IPS-NIHi11 (cell line): ENCODE measurements at regions not wholly inside any gene's neighbourhood (a gene's known extent, or its start where the extent isn't known, plus 50 kb on each side); places are given as distances from the start of the nearest gene placed in this dataset.

ENCODE experiments used
- DNase-seq: peaks from one replicate; pipeline ENCODE4 v3.0.0; 2012; ENCODE audit warnings: mixed read lengths, low spot score

DNA sequence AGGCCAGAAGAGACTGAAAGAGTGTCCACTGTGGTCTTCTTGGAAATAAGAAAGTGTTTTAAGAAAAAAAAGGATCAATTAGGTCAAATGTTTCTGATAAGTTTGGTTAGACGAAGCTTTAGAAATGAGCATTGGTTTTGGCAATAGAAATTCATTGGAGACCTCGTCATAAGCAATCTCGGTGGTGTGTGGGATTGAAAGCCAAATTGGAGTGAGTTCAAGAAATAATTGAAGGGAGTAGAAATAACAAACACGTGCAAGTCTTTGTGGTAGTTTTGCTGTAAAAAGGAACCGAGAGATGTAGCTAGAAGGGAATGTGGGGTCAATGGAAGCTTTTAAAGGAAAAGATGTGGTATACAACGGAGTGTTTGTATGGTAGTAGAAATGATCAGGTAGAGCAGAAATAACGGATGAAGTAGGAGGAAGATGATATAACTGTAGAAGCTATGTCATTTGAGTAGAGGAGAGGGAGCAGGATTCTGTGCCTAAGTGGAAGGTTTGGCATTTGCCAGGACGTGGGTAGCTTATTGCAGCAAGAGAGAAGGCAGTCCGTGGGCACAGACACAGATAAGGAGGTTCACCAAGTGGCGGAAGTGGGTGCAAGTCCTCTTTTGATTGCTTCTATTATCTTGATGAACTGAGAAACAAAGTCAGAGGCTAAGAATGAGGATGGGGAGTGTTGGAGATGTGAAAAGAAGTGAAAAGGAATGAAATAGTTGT lies 146.2 kb downstream of the DACT1 start:
- no peak for DNase-seq

DNA sequence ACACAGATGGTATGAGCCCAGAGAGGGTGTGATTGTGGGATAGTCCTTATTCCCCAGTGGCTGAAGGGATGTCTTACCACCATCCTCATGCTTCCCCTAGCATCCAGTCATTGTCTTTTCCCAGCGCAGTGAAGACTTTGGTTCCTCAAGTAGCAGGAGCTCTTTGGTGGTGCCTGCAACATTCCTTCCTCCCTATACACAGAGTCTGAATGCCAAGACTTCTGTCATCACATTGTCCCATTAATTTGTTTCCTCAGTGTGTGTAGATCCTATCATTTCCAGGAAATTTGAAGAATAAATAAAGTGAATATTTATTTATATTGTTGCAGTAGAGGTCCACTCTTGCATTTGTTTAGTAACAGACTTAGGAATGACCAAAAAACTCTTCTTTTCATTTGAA lies 147.2 kb downstream of the DACT1 start:
- no peak for DNase-seq

DNA sequence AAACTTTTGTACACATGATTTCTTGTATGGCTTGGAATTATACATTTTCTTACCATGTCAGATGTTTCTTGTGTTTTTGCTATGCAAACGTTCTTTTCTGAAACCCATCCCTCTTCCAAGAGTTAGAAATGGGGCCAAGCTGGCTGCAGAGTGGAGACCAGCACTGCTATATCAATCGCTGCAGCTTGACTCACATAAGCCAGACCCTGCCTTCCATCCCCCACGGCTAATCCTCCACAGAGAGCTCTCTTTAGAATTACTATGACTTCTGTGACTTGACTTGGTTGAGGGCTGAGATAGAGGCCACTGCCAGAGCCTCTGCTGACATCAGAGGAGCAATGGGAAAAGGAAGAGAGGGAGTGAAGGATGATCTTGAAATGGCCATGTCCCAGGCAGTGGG lies 147.9 kb downstream of the DACT1 start:
- no peak for DNase-seq

DNA sequence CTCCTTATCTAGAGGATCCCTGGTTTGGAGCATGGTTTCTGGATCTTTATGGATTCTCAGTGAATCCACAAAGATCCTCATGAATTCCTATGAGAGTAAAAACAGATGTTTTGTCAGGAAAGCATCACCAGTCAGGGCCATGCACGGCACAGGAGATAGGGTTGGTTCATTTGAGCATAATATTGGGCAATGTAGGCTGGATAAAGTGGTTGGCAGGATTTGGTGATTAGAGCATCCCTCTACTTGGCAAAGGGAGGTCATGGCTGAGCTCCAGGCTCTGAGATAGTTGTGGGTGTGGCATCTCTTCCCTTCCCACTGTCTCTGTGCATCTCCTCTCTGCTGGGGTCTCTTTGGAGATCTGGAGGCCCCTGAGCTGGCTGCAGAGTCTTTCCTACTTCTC lies 149.8 kb downstream of the DACT1 start:
- DNase-seq: no peak

DNA sequence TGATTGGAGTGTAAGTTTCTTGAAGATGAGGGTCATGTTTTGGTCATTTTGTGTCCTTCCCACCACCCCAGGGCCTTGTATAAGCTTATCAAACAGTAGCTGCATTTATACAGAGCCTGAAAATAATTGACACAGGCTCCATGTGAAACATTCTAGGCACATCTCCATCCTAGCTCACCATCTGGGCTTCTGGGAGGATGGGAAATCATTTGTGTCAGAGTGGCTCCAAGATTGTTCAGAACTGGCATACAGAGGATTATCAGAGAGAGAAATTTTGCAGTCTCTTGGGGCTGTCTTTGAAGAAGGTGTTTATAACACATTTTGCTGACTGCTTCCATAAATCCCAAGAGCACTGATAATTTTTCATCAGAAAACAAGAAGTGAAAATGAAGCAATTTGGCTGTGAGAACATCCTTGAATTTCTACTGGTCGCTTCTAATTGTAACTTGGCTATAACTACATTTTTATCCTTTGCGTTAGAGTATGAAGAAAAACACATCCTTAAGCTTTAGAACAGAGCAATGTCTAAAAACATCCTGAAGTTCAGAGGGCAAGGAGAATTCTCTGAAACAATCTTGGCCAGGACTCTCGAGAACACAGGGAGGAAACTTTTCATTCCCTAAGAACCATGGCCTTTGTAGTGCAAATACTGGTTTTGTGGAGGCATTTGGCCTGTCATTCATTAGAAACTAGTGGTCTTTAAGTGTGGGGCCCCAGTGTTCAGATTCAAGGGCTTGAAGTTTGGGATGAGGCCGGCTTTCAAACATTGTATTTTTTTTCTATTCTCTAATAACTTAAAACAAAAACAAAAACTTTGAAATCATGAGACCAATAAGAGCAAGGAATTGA lies 151.1 kb downstream of the DACT1 start:
- no peak for DNase-seq

DNA sequence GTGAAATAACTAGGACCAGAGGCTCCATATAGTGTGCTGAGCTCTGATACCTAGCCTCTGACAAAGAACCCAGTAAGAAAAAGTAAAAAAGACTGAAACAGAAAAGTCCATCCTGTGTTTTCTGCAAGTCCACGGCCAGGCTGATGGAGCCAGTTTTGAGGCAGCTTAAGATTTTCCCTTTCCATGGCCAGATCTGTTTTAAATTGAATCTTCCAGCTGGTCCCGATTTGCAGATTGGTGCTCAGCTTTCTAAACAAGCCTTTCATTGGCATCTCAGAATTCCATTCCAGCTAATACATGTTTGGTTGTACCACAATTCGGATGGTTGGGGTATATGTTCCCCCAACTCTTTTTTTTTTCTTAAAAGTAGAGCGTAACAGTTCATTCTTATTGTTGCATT lies 152.0 kb downstream of the DACT1 start:
- no peak for DNase-seq

DNA sequence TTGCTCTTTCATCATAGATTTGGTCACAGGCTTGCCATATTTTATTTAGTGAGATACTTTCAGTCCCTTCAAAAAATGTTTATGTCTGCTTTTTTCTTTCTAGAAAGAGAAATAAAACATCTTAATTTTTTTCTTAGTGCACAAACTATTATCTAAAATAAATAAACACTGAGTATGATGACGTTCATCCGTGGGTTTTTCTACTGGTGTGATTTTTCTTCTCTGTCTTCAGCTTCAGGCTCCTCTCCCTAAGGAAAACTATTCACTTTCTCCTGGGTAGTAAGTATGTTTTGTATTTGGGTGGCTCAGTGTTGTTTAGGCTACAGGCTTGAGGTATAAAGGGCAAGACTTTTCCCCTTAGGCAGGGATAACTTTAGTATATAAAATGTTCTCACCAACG lies 154.7 kb downstream of the DACT1 start:
- DNase-seq: no peak

DNA sequence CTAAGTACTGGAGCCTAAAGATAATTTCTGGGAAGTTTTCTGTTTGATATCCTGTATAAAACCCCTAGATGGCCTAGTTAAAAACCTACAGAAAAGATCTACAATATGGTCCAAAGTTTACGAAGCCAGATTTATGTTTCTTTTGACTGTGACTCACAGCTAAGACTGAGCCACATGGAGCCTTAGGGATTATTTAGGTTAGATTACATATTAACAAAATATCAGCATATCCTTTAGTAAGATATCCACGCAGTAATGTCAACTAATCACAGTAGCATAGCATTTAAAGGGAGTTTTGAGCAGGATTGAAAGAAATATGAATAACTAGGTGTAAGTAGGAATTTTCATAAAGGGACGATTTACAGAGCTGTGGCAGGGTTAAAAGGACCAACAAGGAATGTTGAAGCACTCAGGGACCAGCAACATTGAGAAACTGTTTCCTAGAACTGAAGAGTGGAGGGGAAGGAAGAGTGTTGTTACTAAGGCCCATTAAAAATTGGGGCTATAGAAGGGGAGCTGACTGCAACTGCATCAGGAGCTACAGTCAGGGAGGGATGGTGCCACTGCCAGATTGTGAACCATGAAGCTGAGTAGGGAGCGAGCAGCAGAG lies 155.5 kb downstream of the DACT1 start:
- no peak for DNase-seq

DNA sequence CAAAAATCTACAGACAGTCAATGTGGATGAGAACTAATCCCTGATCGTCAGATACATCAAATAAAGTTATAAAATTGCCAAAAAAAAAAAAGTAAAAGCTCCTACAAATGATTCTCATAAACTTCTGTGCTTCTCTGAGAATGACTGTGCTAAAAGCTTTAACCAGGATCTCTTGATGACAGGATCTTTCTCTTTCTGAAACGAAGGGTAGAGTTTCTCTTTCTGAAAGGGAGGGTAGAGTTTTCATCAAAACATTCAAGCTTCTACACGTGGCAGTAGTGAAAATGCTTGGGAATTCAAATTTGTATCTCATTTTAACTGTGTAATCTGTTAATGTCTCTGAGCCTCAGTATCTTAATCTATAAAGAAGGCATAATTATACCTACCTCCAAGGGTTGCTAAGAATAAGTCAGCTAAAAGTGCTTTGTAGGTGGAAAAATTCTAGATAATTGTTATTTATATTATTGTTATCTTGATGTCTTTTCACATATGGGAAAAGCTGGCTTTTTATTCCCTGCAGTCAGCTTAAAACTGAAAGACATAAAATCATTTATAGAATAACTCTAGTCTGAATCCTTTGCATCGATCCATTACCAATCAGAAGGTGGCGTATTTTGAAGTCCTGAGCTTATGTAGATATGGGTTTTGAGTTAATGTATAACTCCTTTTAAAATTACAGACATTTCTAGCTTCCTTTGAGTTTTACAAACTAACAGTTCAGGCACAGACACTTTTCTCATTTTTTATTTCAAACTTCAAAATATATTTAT lies 157.4 kb downstream of the DACT1 start:
- DNase-seq: no peak

DNA sequence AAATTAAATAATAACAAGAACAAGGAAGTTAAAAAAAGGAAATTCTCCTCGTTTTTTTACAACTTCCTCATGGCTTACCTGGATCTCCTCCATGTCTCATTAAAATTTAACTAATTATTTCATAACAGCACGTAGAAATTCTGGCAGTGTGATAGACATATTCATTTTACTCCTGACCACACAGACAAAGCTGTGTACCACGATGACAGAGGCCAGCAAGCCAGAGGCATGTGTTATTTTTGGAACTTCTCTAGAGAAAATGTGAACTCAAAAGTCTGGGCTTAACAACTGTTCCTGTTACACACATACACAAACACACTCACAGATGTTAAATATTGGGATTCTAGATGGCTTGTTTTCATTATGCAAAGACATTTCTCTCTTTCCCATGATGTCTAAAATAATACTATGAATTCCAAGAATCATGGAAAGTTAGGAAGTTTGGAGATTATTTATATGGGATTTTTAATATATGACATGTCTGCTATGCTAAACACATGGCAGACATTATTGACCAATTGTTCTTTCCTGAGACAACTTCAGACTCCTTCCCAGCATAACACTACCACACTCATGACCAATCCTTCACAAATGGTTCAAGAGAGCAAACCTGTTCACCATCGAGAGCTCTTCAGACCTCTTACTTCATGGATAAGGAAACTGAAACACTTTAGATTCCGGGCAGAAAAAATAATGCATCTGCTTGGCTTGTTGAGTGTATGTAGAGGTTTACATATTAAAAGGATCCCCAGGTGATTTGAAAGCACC lies 158.7 kb downstream of the DACT1 start:
- no peak for DNase-seq

DNA sequence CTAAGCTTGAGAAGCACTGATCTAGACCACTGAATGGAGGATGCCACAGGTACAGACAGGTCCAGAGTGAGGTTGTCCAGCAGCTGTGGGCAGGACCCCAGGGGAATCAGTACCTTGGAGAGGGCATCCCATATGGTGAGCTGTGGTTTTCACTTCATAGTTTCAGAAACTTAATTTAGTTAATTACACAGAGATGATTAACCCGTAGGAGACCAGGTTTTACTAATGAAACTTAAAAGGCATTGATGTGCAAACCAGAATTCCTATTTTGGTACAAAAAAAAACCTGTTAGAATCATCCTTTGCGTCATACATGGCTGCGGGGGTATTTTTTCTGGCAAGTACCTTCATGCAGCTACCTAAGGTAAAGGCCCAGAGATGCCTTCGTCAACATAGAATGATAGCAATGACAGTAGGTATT lies 159.3 kb downstream of the DACT1 start:
- peak; percentile 49 for DNase-seq

DNA sequence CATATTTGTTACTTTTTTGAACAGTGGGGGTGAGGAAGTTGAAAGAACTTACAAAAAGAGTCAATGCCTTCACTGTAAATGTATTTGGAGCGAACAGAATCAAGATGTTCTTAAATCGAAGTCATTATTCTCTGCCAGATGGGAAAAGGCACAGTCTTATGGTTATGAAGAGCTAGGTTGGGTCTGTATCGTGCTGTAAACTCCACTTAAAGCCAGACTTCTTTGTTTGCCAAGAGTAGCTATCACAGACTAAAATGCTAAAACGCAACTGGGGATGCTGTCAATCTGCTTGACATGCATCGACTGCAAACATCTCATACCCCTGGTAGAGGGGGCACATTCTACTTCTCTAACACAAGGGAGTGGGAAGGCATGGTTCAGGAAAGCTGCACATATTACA lies 160.4 kb downstream of the DACT1 start:
- DNase-seq: no peak

DNA sequence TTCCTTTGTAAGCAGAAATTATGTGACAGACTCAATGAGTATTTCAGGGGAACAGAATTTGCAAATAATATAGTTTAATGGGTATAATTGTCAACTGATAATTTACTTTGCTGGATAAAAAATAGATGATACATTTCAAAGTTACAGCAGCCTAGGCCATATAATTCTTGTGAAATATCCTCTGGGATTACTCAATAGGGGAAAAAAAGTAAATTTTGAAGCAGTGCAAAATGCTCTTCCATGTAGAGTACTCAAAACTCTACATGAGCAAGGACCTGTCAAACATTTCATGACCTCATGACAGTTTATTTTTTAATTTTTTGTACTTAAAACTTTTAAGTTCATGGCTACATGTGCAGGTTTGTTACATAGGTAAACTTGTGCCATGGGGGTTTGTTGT lies 163.3 kb downstream of the DACT1 start:
- DNase-seq: no peak

DNA sequence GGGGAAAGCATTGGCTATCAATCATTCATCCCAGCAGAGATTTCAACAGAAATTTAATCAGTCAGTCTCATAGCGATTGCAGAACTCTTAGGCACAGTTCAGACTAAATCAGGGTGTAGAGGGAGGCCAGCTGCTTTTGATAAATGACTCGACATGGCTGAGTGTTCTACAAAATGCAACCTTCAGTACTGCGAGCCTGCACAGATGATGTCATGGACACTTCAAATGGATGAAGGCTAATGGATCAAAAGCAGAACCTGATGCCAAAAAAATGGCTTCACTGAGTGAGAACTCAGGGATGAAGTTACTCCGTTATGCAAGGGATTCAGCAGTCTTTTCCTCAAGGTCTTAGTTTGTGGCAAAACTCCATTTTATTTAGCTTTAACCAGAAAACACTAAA lies 167.3 kb downstream of the DACT1 start:
- DNase-seq: no peak

DNA sequence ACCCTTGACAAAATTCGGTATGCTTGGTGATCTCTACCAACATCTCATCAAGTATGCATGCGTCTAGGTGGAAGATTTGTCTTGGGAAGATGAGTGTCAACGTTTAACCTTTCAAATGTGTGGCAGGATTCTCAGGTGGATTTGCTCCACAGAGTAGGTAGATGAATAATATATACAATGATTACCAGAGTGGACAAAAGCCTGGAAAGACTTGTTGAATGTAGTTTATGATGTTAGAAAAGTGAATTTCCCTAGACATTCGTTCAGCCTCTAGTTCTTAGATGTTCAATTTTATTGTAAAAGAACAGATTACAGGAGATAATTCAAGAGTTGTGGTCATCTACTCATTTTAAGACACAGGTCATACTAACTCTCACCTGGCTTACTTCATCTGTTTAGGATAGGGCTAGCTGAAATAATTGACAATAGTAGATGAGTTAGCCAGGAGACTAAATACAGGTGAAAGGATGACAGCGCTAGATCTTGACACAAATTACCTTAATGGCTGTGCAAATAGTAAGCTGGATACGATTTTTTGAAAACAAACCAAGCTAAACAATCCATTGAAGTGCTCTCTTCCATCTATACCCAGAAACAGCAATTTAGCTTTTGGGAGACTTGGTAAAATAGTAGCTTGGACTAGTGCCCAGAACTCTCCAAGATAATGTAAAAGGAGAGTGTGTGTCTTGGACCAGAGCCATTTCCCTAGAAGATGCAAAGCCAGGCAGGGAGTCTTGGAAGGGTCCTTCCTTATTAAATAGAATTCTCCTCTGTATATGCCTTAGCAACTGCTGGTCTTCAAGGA lies 168.0 kb downstream of the DACT1 start:
- no peak for DNase-seq

DNA sequence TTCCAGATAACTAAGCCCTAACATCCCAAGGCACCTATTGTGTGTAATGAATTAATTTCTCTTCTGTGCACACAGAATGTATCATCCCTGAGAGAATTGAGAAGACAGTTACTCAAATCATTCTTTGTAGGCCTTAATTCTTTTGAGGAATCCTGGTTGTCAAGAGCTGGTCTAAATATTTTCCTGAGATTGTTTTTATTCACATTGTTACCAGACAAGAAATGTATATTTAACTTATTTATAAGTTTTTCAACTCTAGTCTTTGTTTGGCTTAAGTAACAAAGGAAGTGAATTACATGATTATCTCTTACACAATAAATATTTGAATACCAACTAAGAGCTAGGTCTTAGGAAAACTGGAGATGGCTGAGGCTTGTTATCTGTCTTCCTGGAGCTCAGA lies 169.4 kb downstream of the DACT1 start:
- DNase-seq: no peak

DNA sequence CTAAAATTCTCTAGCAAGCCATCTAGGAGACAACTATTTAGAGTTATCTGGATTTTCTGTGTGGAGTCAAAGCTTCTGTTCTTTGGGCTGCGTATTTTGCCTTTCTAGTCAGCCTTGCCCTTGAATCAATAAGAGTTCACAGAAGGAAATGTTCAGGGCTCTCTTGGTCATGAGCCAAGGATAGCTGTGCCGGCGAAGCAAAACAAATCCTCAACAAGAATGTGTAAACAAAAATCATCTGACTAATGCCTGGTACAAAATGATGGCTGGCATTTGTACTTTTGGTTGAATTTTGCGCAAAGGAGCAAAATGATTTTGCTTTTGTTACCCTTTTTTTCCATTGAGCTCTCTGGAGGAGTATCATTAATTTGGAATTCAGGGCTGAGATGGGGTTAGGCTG lies 171.1 kb downstream of the DACT1 start:
- no peak for DNase-seq

DNA sequence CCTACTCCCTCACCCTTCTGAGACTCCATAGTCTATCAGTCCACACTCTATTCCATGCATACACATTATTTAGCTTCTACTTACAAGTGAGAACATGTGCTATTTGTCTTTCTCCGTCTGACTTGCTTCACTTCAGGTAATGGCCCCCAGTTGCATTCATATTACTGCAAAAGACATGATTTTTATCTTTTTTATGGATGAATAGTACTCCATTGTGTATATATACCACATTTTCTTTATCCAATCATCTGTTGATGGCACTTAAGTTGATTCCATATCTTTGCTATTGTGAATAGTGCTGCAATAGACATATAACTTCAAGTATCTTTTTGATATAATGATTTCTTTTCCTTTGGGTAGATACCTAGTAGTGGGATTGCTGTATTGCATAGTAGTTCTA lies 171.8 kb downstream of the DACT1 start:
- DNase-seq: no peak

DNA sequence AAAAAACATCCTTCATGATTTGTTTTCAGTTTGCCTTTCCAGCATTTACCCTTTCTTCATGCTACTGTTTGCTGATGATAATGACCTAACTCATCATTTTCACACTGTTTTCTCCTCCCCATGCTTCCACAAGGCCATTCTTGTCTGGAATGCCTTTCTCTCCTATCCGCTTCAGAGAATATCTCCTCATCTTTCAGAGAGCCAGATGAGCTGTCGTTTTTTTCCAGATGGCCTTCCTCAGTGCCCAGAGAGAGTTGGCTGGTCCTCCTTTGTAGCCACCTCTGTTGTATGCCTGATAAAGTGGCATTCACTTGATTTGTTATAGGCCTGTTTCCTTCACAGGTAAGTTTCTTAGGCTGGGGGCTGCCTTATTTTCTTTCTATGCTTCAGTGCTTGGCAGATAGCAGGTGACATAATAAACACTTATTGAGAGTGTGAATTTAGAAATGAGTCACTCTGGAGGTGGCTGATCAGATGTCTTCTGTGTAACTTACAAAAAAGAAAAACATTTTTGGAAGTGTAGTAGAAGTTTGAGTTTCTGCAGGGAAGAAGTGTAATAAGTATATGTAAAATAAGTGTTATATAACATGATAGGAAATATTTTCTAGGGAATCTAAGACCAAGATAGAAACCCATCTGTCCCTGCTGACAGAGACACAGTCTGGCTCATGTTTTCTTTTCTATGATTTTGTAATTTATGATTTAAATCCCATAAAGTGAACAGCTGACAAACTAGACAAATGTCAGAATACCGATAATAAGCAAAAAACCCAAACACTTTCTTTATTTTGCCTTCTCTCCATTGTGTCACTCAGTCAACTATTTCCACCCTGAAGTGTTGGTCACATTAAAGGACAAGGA lies 174.5 kb downstream of the DACT1 start:
- no peak for DNase-seq

DNA sequence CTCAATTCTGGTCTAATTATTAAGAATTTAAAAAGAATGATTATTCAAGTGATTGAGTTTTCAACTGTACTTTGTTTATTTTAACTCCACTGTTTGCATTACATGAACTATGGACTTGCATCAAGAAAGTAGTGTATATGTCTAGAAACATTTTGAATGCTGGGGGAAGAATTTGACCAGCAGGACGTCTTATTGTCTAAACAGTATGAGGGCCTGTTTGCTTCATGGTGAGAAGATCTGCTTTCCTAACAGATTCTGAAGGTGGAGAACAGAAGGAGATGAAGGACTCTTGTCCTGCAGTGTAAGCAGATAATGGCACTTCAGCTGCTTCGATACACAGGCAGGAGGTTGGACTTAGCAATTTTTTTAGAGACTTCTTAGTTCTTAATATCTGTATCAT lies 176.0 kb downstream of the DACT1 start:
- DNase-seq: no peak
